GM21390 (cell line): ENCODE measurements at regions not wholly inside any gene's neighbourhood (a gene's known extent, or its start where the extent isn't known, plus 50 kb on each side); places are given as distances from the start of the nearest gene placed in this dataset.
"Not testable (repeated sequence)": the region's sequence is repeated elsewhere in the genome, so short reads cannot be mapped to it uniquely, and the experiment has no call there.

Experiments
- ATAC-seq: cut with Tn5 transposase; IDR thresholded peaks from one replicate; pipeline ENCODE4 v1.9.1; 2021; ENCODE audit not compliant: unreplicated experiment

GRCh38 chr10:30560326-30560725 lies 69.2 kb downstream of the LYZL2 start:
- no peak for ATAC-seq

- no peak for ATAC-seq
Observed at GRCh38 chr10:30559180-30559579, 70.4 kb downstream of the LYZL2 start.

GRCh38 chr10:30558411-30558810 lies 71.1 kb downstream of the LYZL2 start:
- no peak for ATAC-seq

DNA sequence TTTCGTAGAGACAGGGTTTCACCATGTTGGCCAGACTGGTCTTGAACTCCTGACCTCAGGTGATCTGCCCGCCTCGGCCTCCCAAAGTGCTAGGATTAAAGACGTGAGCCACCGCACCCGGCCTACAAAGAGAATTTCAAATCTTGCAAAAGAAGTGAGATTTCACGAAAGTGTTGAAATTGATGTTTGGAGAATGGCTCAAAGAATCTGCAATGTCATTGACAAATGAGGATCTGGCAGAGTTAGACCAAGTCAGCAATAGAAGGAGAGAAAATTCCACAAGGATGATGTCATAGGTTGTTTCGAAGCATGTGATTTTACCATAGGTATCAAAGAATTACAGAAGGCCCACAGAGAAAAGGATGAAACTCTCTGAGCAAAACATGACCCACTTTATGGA lies 71.7 kb downstream of the LYZL2 start:
- ATAC-seq: no peak

GRCh38 chr10:30556189-30556588 lies 73.4 kb downstream of the LYZL2 start:
- ATAC-seq: no peak

DNA sequence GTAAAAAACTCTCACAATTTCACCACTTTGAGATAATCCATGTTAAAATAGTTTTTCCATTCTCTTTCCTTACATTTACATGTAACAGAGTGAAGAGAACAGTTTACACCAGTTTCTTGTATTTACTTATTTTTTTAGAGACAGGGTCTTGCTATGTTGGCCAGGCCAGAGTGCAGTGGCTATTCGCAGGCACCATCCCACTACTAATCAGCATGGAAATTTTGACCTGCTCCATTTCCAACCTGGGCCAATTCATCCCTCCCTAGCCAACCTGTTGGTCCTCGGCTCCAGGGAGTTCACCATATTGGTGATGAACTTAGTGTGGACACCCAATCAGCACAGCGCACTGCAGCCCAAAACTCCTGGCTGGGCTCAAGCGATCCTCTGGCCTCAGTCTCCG lies 74.1 kb downstream of the LYZL2 start:
- ATAC-seq: no peak

GRCh38 chr10:30554440-30554825 lies 75.1 kb downstream of the LYZL2 start:
- no peak for ATAC-seq

GRCh38 chr10:30553626-30554439 lies 75.7 kb downstream of the LYZL2 start:
- no peak for ATAC-seq

DNA sequence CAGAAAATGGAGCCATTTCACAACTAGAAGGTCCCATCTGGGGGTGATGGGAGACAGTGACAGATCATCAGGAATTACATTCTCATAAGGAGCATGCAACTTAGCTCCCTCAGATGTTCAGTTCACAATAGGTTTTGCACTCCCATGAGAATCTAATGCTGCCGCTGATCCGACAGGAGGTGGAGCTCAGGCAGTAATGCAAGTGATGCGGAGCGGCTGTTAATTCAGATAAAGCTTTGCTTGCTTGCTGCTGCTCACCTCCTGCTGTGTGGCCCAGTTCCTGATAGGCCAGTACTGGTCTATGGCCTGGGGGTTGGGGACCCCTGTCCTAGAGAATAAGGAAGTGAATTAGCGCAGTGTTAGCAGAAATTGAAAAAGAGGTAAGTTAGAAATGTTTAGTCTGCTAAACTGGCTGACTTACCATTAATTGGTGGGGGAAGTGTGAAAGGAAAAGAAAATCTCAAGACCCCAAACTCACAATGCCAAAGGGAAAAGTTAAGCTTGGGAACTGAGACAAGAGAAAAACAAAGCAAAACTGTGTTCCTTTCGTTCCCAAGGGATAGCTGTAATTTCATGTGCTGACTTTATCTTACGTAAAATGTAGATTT lies 76.4 kb downstream of the LYZL2 start:
- ATAC-seq: no peak

DNA sequence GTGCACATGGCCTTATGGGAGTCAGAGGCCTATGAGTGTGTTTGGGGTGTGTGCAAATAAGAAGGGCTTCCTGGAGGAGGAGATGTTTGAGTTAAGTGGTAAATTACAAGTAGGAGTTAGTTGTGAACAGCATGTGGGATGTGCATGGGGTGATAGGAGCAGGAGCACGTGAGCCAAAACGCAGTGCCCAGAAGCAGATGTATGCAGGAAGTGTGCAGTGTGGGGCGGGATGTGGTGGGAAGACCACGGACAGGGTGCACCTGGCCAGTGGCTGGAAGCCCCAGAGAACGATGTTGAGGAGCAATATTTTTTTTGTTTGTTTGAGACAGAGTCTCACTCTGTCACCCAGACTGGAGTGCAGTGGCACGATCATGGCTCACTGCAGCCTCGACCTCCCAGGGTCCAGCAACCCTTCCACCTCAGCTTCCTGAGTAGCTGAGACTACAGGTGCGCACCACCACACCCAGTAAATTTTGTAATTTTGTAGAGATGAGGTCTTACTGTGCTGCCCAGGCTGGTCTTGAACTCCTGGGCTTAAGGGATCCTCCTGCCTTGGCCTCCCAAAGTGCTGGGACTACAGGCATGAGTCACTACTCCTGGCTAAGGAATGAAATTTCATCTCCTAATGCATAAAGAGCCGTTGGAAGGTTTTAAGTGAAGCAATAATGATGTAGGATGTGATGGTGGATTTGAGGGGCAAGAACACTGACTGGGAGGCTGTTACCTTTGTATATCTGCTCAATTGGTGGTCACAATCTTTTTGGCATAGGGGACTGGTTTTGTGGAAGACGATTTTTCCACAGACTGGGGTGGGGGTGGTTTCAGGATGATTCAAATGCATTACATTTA lies 78.4 kb downstream of the LYZL2 start:
- ATAC-seq: no peak

- not testable (repeated sequence) for ATAC-seq
Observed at GRCh38 chr10:30549134-30549687, 80.3 kb downstream of the LYZL2 start.

- no peak for ATAC-seq
Observed at GRCh38 chr10:30546511-30546910, 83.0 kb downstream of the LYZL2 start.

DNA sequence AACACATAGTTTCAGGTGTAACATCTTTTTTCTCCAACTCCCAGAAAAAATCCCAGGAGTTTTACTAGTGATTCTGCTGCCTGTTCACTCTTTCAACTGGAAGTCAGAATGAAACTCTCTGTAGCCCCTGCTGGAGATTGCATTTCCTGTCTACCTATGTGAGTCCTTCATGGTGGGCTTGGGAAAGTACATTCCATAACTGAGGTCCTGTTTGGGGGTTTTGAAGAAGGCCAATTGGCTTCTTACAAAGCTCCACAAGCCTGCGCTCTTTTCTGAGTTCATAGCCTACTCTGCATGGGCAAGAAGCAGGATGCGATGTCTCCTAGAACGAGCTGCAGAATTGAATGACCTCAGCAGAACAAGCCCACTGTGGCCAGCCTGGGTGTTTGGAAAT lies 86.7 kb downstream of the LYZL2 start:
- no peak for ATAC-seq

DNA sequence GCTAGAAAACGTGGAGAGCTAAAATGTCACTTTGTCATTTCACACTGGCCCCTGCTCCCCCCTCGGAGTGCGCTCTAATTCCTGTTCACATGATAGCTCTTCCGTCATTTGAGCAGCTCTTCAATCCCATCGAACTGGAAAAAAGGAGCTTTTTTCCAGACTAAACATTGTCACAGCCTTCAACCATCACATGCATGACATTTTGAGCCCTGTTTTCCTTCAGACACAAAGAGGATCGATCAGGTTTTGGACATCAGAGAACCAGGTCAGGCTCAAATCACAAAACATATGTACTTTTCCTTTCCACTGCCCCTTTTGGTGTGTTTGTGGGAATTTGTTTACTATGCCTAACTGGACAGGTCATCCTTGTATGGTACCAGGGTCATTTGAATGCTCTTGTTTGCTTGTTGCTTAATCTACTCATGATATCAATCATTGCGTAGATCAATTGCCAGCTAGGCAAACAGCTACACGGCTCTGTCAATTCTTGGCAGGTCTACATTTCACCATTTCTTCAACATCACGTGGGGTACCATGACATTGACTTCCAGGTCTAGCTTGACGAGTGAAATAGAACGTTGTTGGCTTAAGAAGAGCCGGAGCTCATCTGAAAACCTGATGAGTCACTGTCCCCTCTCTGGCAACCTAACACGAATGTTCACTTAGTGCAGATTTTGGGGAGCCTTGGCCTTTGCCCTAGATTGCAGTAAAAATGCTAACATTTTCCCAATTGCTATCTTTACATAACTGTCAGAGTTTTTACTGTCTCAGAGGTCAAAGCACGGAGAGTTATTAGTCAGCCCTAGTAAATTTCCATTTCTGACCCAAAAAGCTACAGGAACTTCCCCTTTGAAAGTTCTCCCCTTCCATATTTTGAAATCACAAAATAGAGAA lies 87.3 kb downstream of the LYZL2 start:
- ATAC-seq: no peak

DNA sequence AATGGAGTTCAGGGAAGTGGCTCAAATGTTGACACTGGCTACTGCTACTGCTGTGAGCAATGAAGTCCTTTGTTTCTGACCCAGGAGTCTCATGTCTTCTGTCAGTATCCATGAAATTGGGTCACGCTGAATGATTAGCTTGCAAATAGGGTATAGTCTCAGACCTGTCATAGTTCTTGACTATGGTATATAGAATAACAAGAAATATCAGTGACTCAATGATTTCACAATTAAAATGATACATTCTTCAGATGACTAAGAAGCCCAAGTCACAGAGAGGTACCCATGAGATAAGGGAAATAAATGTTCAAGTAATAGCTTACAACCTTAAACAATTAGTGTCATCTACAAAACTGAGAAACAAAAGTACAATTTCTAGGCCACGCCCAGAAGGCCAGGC lies 89.3 kb downstream of the LYZL2 start:
- no peak for ATAC-seq

- no peak for ATAC-seq
Observed at GRCh38 chr10:30538086-30538485, 91.5 kb downstream of the LYZL2 start.

DNA sequence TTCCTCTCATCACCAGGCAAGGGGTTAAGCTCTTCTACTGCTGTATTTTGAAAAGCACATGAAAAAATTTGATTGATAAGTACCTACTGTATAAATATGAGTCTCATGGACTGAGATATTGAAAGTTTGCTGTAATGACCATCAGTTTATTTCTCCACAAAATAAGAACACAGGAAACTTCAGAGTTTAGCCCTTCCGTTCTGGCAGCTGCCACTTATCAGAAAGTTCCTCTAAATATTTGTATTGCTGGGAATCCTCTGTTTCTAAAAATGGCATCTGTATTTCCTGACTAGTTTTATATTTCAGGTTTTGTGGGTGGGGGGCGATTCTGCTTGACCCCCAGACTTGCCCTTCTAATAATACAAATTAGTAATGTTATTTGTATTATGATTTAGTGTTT lies 92.0 kb downstream of the LYZL2 start:
- ATAC-seq: no peak

- ATAC-seq: not testable (repeated sequence)
Observed at GRCh38 chr10:30537158-30537557, 92.4 kb downstream of the LYZL2 start.

GRCh38 chr10:30536578-30536977 lies 93.0 kb downstream of the LYZL2 start:
- ATAC-seq: no peak

GRCh38 chr10:30535677-30536076 lies 93.9 kb downstream of the LYZL2 start:
- no peak for ATAC-seq
